Endodermal cell (in vitro differentiated cells): ENCODE measurements at regions not wholly inside any gene's neighbourhood (a gene's known extent, or its start where the extent isn't known, plus 50 kb on each side); places are given as distances from the start of the nearest gene placed in this dataset.

Source experiments
- DNase-seq: peaks from one replicate; pipeline ENCODE4 v3.0.0-alpha.2; 2017
- H3K27ac ChIP-seq: 2 replicates; pipeline ENCODE4 v1.5.1; 2013; ENCODE audit warnings: mild to moderate bottlenecking, low read depth, low read length, moderate library complexity
- H3K27me3 ChIP-seq: 2 replicates; pipeline ENCODE4 v1.6.1; 2013; ENCODE audit warnings: mild to moderate bottlenecking, low read length, moderate library complexity; ENCODE audit not compliant: insufficient read depth, control insufficient read depth, poor library complexity, severe bottlenecking
- H3K36me3 ChIP-seq: 2 replicates; pipeline ENCODE4 v1.7.0; 2013; ENCODE audit warnings: mild to moderate bottlenecking, low read length, moderate library complexity; ENCODE audit not compliant: control insufficient read depth, insufficient read depth
- H3K4me1 ChIP-seq: one replicate; pipeline ENCODE4 v1.7.0; 2013; ENCODE audit warnings: low read length; ENCODE audit not compliant: control insufficient read depth, insufficient read depth
- H3K4me3 ChIP-seq: 2 replicates; pipeline ENCODE4 v1.5.1; 2013; ENCODE audit warnings: mild to moderate bottlenecking, low read length, moderate library complexity
- H3K9ac ChIP-seq: 2 replicates; pipeline ENCODE4 v1.6.1; 2013; ENCODE audit warnings: mild to moderate bottlenecking, low read length, moderate library complexity; ENCODE audit not compliant: poor library complexity, severe bottlenecking; ENCODE audit errors: extremely low read depth
- H3K9me3 ChIP-seq: 2 replicates; pipeline ENCODE4 v1.6.1; 2013; ENCODE audit warnings: mild to moderate bottlenecking, low read length, moderate library complexity; ENCODE audit not compliant: control insufficient read depth
- H3K27ac Mint-ChIP-seq: 2 replicates; pipeline ENCODE4 v1.8.0; 2020; ENCODE audit warnings: mixed read lengths
- H3K27me3 Mint-ChIP-seq: 2 replicates; pipeline ENCODE4 v1.8.0; 2021; ENCODE audit warnings: mild to moderate bottlenecking, mixed read lengths; ENCODE audit not compliant: insufficient read depth
- H3K36me3 Mint-ChIP-seq: 2 replicates; pipeline ENCODE4 v1.8.0; 2020; ENCODE audit warnings: low read depth, mixed read lengths
- H3K4me1 Mint-ChIP-seq: 2 replicates; pipeline ENCODE4 v1.8.0; 2020; ENCODE audit warnings: mixed read lengths
- H3K4me3 Mint-ChIP-seq: 2 replicates; pipeline ENCODE4 v1.8.0; 2020; ENCODE audit warnings: mild to moderate bottlenecking, moderate library complexity, mixed read lengths
- H3K9me3 Mint-ChIP-seq: 2 replicates; pipeline ENCODE4 v1.8.0; 2020; ENCODE audit warnings: mild to moderate bottlenecking, mixed read lengths
- CTCF ChIP-seq: fragments of 200-600 bp; sonication (generic); conservative IDR thresholded peaks from 2 replicates; pipeline ENCODE4 v1.5.0; 2021; ENCODE audit warnings: antibody characterized with exemption, mild to moderate bottlenecking
- WGBS, 2 experiments: methylation state at CpG; one replicate each; pipeline versions ENCODE4 v1.1.5 to v1.1.7; 2013; ENCODE audit warnings: missing lambda C conversion rate in 2 of 2, mixed read lengths in 1 of 2; ENCODE audit not compliant: insufficient coverage in 1 of 2, insufficient read length in 1 of 2; 5-methylcytosine and 5-hydroxymethylcytosine counted together

- no peak overlapping the region for H3K9ac ChIP-seq
- Mint-ChIP-seq H3K27me3 (no peaks in the 10 kb centered on the region), H3K4me1 (no peaks in the 10 kb centered on the region), H3K36me3 (peaks cover 10% of the 10 kb centered on the region), H3K4me3 (no peak overlapping the region), H3K9me3 (peaks cover 93% of the 10 kb centered on the region), H3K27ac (no peak overlapping the region)
- H3K36me3 ChIP-seq: no peaks in the 10 kb centered on the region
- WGBS, 2 experiments: 79 to 90% methylated on average over 10 to 16 of the region's 16 CpGs
- H3K27me3 ChIP-seq: no peaks in the 10 kb centered on the region
- DNase-seq: no peak
- no peak for TF ChIP-seq CTCF
- no peaks in the 10 kb centered on the region for H3K4me1 ChIP-seq
- H3K27ac ChIP-seq: no peak overlapping the region
- peaks cover 39% of the 10 kb centered on the region for H3K9me3 ChIP-seq
- H3K4me3 ChIP-seq: no peak overlapping the region
Observed at GRCh38 chr1:2918441-2918840, 102.8 kb upstream of the ACTRT2 start.

- H3K27me3 Mint-ChIP-seq: peaks cover under 1% of the 10 kb centered on the region
- no peak for TF ChIP-seq CTCF
- Histone ChIP-seq H3K27me3 (no peaks in the 10 kb centered on the region), H3K4me3 (no peak overlapping the region), H3K4me1 (no peaks in the 10 kb centered on the region), H3K27ac (no peak overlapping the region), H3K9ac (no peak overlapping the region), H3K36me3 (no peaks in the 10 kb centered on the region), H3K9me3 (peaks cover 31% of the 10 kb centered on the region)
- H3K27ac Mint-ChIP-seq: no peak overlapping the region
- H3K36me3 Mint-ChIP-seq: peaks cover 10% of the 10 kb centered on the region
- 91 to 93% methylated on average over 8 to 17 of the region's 17 CpGs for WGBS, 2 experiments
- DNase-seq: no peak
- peaks cover 91% of the 10 kb centered on the region for H3K9me3 Mint-ChIP-seq
- H3K4me3 Mint-ChIP-seq: no peak overlapping the region
- H3K4me1 Mint-ChIP-seq: no peaks in the 10 kb centered on the region
Observed at GRCh38 chr1:2919841-2920240, 101.4 kb upstream of the ACTRT2 start.

GRCh38 chr1:2920421-2921015, 100.7 kb upstream of the ACTRT2 start:
- H3K4me3 Mint-ChIP-seq: no peak overlapping the region
- no peak overlapping the region for H3K27ac ChIP-seq
- H3K36me3 Mint-ChIP-seq: peaks cover 8% of the 10 kb centered on the region
- peaks cover 24% of the 10 kb centered on the region for H3K9me3 ChIP-seq
- no peaks in the 10 kb centered on the region for H3K27me3 ChIP-seq
- H3K9ac ChIP-seq: no peak overlapping the region
- no peak overlapping the region for H3K27ac Mint-ChIP-seq
- no peaks in the 10 kb centered on the region for H3K4me1 ChIP-seq
- TF ChIP-seq CTCF: no peak
- no peaks in the 10 kb centered on the region for H3K4me1 Mint-ChIP-seq
- H3K27me3 Mint-ChIP-seq: peaks cover 1% of the 10 kb centered on the region
- peaks cover 91% of the 10 kb centered on the region for H3K9me3 Mint-ChIP-seq
- H3K36me3 ChIP-seq: no peaks in the 10 kb centered on the region
- H3K4me3 ChIP-seq: no peak overlapping the region
- 72 to 80% methylated on average over 4 to 14 of the region's 14 CpGs for WGBS, 2 experiments
- DNase-seq: no peak
